PC-9 (cell line): ENCODE measurements at regions not wholly inside any gene's neighbourhood (a gene's known extent, or its start where the extent isn't known, plus 50 kb on each side); places are given as distances from the start of the nearest gene placed in this dataset.

Experiments used
- BruUV-seq: library from RNA; stranded (reverse); fragments of 400-500 nt; replicated peaks from 2 replicates; lab custom pipeline; 2021; lab: Mats Ljungman, UMichigan
- CTCF ChIA-PET: fragments of 300-600 bp; sonication (Branson Sonifier 250); formaldehyde crosslinking; loops from one replicate; lab custom pipeline; 2022; ENCODE audit warnings: antibody characterized with exemption; lab: Charles Lee
- POLR2A ChIA-PET: fragments of 300-600 bp; sonication (Branson Sonifier 250); formaldehyde crosslinking; loops from one replicate; lab custom pipeline; 2022; ENCODE audit warnings: antibody characterized with exemption; ENCODE audit not compliant: unreplicated experiment; lab: Charles Lee
- DNase-seq, 2 experiments: peaks; one replicate each; pipeline versions ENCODE4 v3.0.0 to v3.0.0-alpha.2; 2015 to 2022; ENCODE audit warnings: mixed read lengths in 1 of 2
- H2AFZ ChIP-seq: fragments of 200-600 bp; sonication (generic); 2 replicates; pipeline ENCODE4 v1.8.1; 2017; ENCODE audit warnings: antibody characterized with exemption
- H3F3A ChIP-seq: fragments of 200-600 bp; sonication (generic); 2 replicates; pipeline ENCODE4 v1.8.1; 2017; ENCODE audit warnings: antibody characterized with exemption, mild to moderate bottlenecking, low read depth; ENCODE audit not compliant: insufficient read depth
- H3K27ac ChIP-seq: fragments of 200-600 bp; sonication (generic); 2 replicates; pipeline ENCODE4 v1.6.1; 2016; ENCODE audit warnings: mixed run types
- H3K27me3 ChIP-seq: fragments of 200-600 bp; sonication (generic); 2 replicates; pipeline ENCODE4 v1.6.1; 2016; ENCODE audit warnings: low read depth, mixed run types; ENCODE audit not compliant: insufficient read depth
- H3K36me3 ChIP-seq: fragments of 200-600 bp; sonication (generic); 2 replicates; pipeline ENCODE4 v1.6.1; 2016; ENCODE audit warnings: low read depth, mixed run types
- H3K4me1 ChIP-seq: fragments of 200-600 bp; sonication (generic); replicated peaks from 2 replicates; pipeline ENCODE4 v1.6.1; 2016; ENCODE audit warnings: mixed run types; ENCODE audit not compliant: insufficient read depth
- H3K4me2 ChIP-seq: fragments of 200-600 bp; sonication (generic); 2 replicates; pipeline ENCODE4 v1.6.1; 2017; ENCODE audit warnings: mixed run types
- H3K4me3 ChIP-seq: fragments of 200-600 bp; sonication (generic); 2 replicates; pipeline ENCODE4 v1.6.1; 2016; ENCODE audit warnings: mixed run types
- H3K79me2 ChIP-seq: fragments of 200-600 bp; sonication (generic); 2 replicates; pipeline ENCODE4 v1.6.1; 2017; ENCODE audit warnings: low read depth, mixed run types
- H3K9me2 ChIP-seq: fragments of 200-600 bp; sonication (generic); 2 replicates; pipeline ENCODE4 v1.8.1; 2017; ENCODE audit warnings: mild to moderate bottlenecking; ENCODE audit not compliant: insufficient read depth
- H3K9me3 ChIP-seq: fragments of 200-600 bp; sonication (generic); 2 replicates; pipeline ENCODE4 v1.8.1; 2016; ENCODE audit warnings: low read depth; ENCODE audit not compliant: insufficient read depth
- H4K20me1 ChIP-seq: fragments of 200-600 bp; sonication (generic); 2 replicates; pipeline ENCODE4 v1.8.1; 2017; ENCODE audit not compliant: insufficient read depth
- EZH2 ChIP-seq: fragments of 200-600 bp; sonication (generic); IDR thresholded peaks from 2 replicates; pipeline ENCODE4 v1.8.0; 2017; ENCODE audit warnings: antibody characterized with exemption, low read depth
- intact Hi-C: fragments of 100-400 bp; cut with micrococcal nuclease; formaldehyde crosslinking; loops from one replicate; pipeline ENCODE4 v1.10.0; 2022; ENCODE audit not compliant: unreplicated experiment
- TF ChIP-seq, protein P1 (sequence below): fragments of 200-600 bp; sonication (generic); conservative IDR thresholded peaks from 2 replicates; pipeline ENCODE4 v1.6.1; 2017; ENCODE audit warnings: mixed run types, antibody characterized with exemption, mild to moderate bottlenecking, moderate library complexity

GRCh38 chr4:54548098-54548620 is 109.6 kb upstream of the KIT start:
- H3F3A ChIP-seq: no peaks in the 10 kb centered on the region
- no peak overlapping the region for H3K4me2 ChIP-seq
- no peaks in the 10 kb centered on the region for H3K79me2 ChIP-seq
- H3K4me1 ChIP-seq: no peaks in the 10 kb centered on the region
- no peak overlapping the region for H3K27ac ChIP-seq
- H3K36me3 ChIP-seq: no peaks in the 10 kb centered on the region
- no peak for DNase-seq
- H3K27me3 ChIP-seq: no peaks in the 10 kb centered on the region
- no TSS peak for BruUV-seq
- ChIA-PET POLR2A (no interaction called here), CTCF (no interaction called here)
- no peaks in the 10 kb centered on the region for H3K9me2 ChIP-seq
- no peaks in the 10 kb centered on the region for H4K20me1 ChIP-seq
- H2AFZ ChIP-seq: no peak overlapping the region
- no peak overlapping the region for H3K4me3 ChIP-seq
- intact Hi-C loops: no loop called here
- TF ChIP-seq, protein P1, sequence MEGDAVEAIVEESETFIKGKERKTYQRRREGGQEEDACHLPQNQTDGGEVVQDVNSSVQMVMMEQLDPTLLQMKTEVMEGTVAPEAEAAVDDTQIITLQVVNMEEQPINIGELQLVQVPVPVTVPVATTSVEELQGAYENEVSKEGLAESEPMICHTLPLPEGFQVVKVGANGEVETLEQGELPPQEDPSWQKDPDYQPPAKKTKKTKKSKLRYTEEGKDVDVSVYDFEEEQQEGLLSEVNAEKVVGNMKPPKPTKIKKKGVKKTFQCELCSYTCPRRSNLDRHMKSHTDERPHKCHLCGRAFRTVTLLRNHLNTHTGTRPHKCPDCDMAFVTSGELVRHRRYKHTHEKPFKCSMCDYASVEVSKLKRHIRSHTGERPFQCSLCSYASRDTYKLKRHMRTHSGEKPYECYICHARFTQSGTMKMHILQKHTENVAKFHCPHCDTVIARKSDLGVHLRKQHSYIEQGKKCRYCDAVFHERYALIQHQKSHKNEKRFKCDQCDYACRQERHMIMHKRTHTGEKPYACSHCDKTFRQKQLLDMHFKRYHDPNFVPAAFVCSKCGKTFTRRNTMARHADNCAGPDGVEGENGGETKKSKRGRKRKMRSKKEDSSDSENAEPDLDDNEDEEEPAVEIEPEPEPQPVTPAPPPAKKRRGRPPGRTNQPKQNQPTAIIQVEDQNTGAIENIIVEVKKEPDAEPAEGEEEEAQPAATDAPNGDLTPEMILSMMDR: no peak
- TF ChIP-seq EZH2: no peak
- H3K9me3 ChIP-seq: no peaks in the 10 kb centered on the region

DNA sequence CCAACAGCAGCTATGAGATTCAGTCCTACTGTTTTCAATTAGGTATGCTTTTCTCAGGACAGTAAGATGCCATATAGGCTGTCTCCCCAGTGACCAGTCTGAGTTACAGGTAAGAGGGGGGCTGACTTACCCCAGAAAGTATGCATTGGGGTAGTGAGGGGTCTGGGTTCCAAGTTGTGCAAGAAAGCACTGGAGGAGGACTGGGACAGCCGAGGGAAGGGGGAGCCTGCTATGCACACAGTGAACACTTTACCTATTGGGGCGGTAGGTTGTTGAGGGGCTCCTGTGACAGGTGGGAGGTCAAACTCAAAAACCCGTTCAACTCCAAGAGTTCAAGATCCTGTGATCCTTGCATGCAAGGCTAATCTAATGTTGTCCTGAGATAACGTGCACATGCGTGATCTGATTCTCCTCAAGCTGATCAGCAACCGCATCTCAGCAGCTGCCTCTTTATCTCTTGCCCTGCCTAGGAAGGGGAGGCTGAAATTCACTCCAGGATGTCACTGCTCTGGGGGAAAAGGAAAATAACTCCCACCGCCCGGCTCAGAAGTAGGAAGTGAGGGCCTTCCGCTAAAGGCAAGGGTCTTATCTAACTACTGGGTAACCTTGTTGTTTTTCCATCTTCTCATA is 108.8 kb upstream of the KIT start:
- no peak overlapping the region for H3K4me2 ChIP-seq
- no peaks in the 10 kb centered on the region for H4K20me1 ChIP-seq
- H3F3A ChIP-seq: no peaks in the 10 kb centered on the region
- no peaks in the 10 kb centered on the region for H3K27me3 ChIP-seq
- CTCF ChIA-PET: no interaction called here
- H3K79me2 ChIP-seq: no peaks in the 10 kb centered on the region
- no peak overlapping the region for H3K27ac ChIP-seq
- no peaks in the 10 kb centered on the region for H3K4me1 ChIP-seq
- intact Hi-C loops: no loop called here
- BruUV-seq: no TSS peak
- no peak for TF ChIP-seq EZH2
- TF ChIP-seq, protein P1: no peak
- H3K36me3 ChIP-seq: no peaks in the 10 kb centered on the region
- POLR2A ChIA-PET: no interaction called here
- no peak overlapping the region for H2AFZ ChIP-seq
- H3K9me3 ChIP-seq: no peaks in the 10 kb centered on the region
- H3K4me3 ChIP-seq: no peak overlapping the region
- H3K9me2 ChIP-seq: no peaks in the 10 kb centered on the region
- no peak for DNase-seq

GRCh38 chr4:54550395-54551171 is 107.2 kb upstream of the KIT start:
- Histone ChIP-seq H3K9me3 (no peaks in the 10 kb centered on the region), H3K4me2 (no peak overlapping the region), H2AFZ (no peak overlapping the region), H4K20me1 (no peaks in the 10 kb centered on the region), H3K4me3 (no peak overlapping the region), H3K27ac (no peak overlapping the region), H3F3A (no peaks in the 10 kb centered on the region), H3K36me3 (no peaks in the 10 kb centered on the region), H3K79me2 (no peaks in the 10 kb centered on the region), H3K4me1 (no peaks in the 10 kb centered on the region), H3K9me2 (no peaks in the 10 kb centered on the region), H3K27me3 (no peaks in the 10 kb centered on the region)
- intact Hi-C loops: no loop called here
- CTCF ChIA-PET: no interaction called here
- TF ChIP-seq, protein P1: no peak
- no peak for TF ChIP-seq EZH2
- no TSS peak for BruUV-seq
- POLR2A ChIA-PET: interaction anchor here (0.7 kb wide), 1 partner anchor 58 kb away, joined by 3 read pairs; no protein-coding TSS in a partner anchor
- no peak for DNase-seq
